ENCODE measurements at regions not wholly inside any gene's neighbourhood (a gene's known extent, or its start where the extent isn't known, plus 50 kb on each side); places are given as distances from the start of the nearest gene placed in this dataset.

GRCh38 chr3:72133329-72134011, 348.5 kb upstream of the PROK2 start:
- no peaks in the 10 kb centered on the region for H3K9me3 ChIP-seq
- no peak for TF ChIP-seq CTCF (IDR thresholded peaks at IDR 0.05; ENCODE audit: low read depth, low read length)
- H3K27me3 ChIP-seq = no peaks in the 10 kb centered on the region
- no peaks in the 10 kb centered on the region for H3K4me1 ChIP-seq
- H3K36me3 ChIP-seq = no peaks in the 10 kb centered on the region
- H3K4me3 ChIP-seq (ENCODE audit: low read depth, low read length) = no peak overlapping the region
- DNase-seq = no peak

- H3K4me3 ChIP-seq (ENCODE audit: low read depth, low read length) = no peak overlapping the region
- no peaks in the 10 kb centered on the region for H3K27me3 ChIP-seq
- TF ChIP-seq CTCF (IDR thresholded peaks at IDR 0.05; ENCODE audit: low read depth, low read length) = no peak
- DNase-seq = no peak
- no peaks in the 10 kb centered on the region for H3K36me3 ChIP-seq
- no peaks in the 10 kb centered on the region for H3K9me3 ChIP-seq
- no peaks in the 10 kb centered on the region for H3K4me1 ChIP-seq
Observed at GRCh38 chr3:72131899-72132298, 347.0 kb upstream of the PROK2 start.

- TF ChIP-seq CTCF (IDR thresholded peaks at IDR 0.05; ENCODE audit: low read depth, low read length) = no peak
- H3K9me3 ChIP-seq = no peaks in the 10 kb centered on the region
- H3K4me3 ChIP-seq (ENCODE audit: low read depth, low read length) = no peak overlapping the region
- H3K27me3 ChIP-seq = no peaks in the 10 kb centered on the region
- DNase-seq = no peak
- no peaks in the 10 kb centered on the region for H3K4me1 ChIP-seq
- H3K36me3 ChIP-seq = no peaks in the 10 kb centered on the region
Observed at GRCh38 chr3:72130565-72130964, 345.6 kb upstream of the PROK2 start.

- no peak overlapping the region for H3K4me3 ChIP-seq (ENCODE audit: low read depth, low read length)
- H3K9me3 ChIP-seq = no peaks in the 10 kb centered on the region
- no peaks in the 10 kb centered on the region for H3K4me1 ChIP-seq
- no peaks in the 10 kb centered on the region for H3K27me3 ChIP-seq
- no peaks in the 10 kb centered on the region for H3K36me3 ChIP-seq
- no peak for DNase-seq
- no peak for TF ChIP-seq CTCF (IDR thresholded peaks at IDR 0.05; ENCODE audit: low read depth, low read length)
Observed at GRCh38 chr3:72129501-72130094, 344.6 kb upstream of the PROK2 start.

GRCh38 chr3:72128921-72129320, 344.0 kb upstream of the PROK2 start:
- no peak overlapping the region for H3K4me3 ChIP-seq (ENCODE audit: low read depth, low read length)
- no peak for TF ChIP-seq CTCF (IDR thresholded peaks at IDR 0.05; ENCODE audit: low read depth, low read length)
- H3K9me3 ChIP-seq = no peaks in the 10 kb centered on the region
- no peak for DNase-seq
- no peaks in the 10 kb centered on the region for H3K4me1 ChIP-seq
- H3K36me3 ChIP-seq = no peaks in the 10 kb centered on the region
- H3K27me3 ChIP-seq = no peaks in the 10 kb centered on the region

GRCh38 chr3:72127844-72128243, 342.9 kb upstream of the PROK2 start:
- H3K9me3 ChIP-seq = no peaks in the 10 kb centered on the region
- no peak overlapping the region for H3K4me3 ChIP-seq (ENCODE audit: low read depth, low read length)
- TF ChIP-seq CTCF (IDR thresholded peaks at IDR 0.05; ENCODE audit: low read depth, low read length) = no peak
- no peak for DNase-seq
- H3K36me3 ChIP-seq = no peaks in the 10 kb centered on the region
- H3K27me3 ChIP-seq = no peaks in the 10 kb centered on the region
- peaks cover 4% of the 10 kb centered on the region for H3K4me1 ChIP-seq

All from BE2C (cell line).